ENCODE measurements at regions not wholly inside any gene's neighbourhood (a gene's known extent, or its start where the extent isn't known, plus 50 kb on each side); places are given as distances from the start of the nearest gene placed in this dataset.

- intact Hi-C loops (cut with micrococcal nuclease) = no loop called here
- DNase-seq (ENCODE audit: low read depth, low spot score) (no peak), ATAC-seq (no peak)
- Histone ChIP-seq H3K9ac (ENCODE audit: low read length) (no peak overlapping the region), H2AFZ (ENCODE audit: low read depth, low read length, poor library complexity, severe bottlenecking) (no peak overlapping the region), H3K4me3 (replicated peaks in 1 of 2; ENCODE audit: low read depth in 1 of 2, low read length in 2 of 2) (no peak overlapping the region), H4K20me1 (ENCODE audit: insufficient read depth) (no peaks in the 10 kb centered on the region), H3K36me3 (ENCODE audit: control insufficient read depth in 1 of 2, insufficient read depth in 2 of 2, low read length in 2 of 2) (no peaks in the 10 kb centered on the region), H3K27ac (ENCODE audit: low read depth, low read length) (no peak overlapping the region), H3K79me2 (ENCODE audit: insufficient read depth, low read length) (no peaks in the 10 kb centered on the region), H3K27me3 (ENCODE audit: insufficient read depth, low read length) (no peaks in the 10 kb centered on the region), H3K9me2 (ENCODE audit: insufficient read depth) (no peaks in the 10 kb centered on the region), H3K4me2 (ENCODE audit: low read length) (no peak overlapping the region), H3K9me3 (ENCODE audit: control insufficient read depth in 1 of 2, insufficient read depth in 1 of 2, low read depth in 1 of 2, low read length in 2 of 2) (no peaks in the 10 kb centered on the region), H3K4me1 (ENCODE audit: control insufficient read depth in 1 of 2, insufficient read depth in 2 of 2, low read length in 2 of 2) (no peaks in the 10 kb centered on the region)
- no peak for TF ChIP-seq SIN3A (IDR thresholded peaks at IDR 0.05; ENCODE audit: low read depth)
- no peak for TF ChIP-seq RAD21 (IDR thresholded peaks at IDR 0.05; ENCODE audit: low read depth)
- no peak for TF ChIP-seq EZH2phosphoT487 (IDR thresholded peaks at IDR 0.05; ENCODE audit: borderline replicate concordance)
- TF ChIP-seq FOSL1 (IDR thresholded peaks at IDR 0.05; ENCODE audit: low read depth) = no peak
- no peak for TF ChIP-seq YY1 (IDR thresholded peaks at IDR 0.05; ENCODE audit: extremely low read depth, insufficient replicate concordance, low read depth, low read length)
- no peak for TF ChIP-seq SRF (IDR thresholded peaks at IDR 0.05; ENCODE audit: low read depth)
- TF ChIP-seq CBX3 (IDR thresholded peaks at IDR 0.05; ENCODE audit: low read depth) = no peak
- TF ChIP-seq REST (IDR thresholded peaks at IDR 0.05; ENCODE audit: low read depth) = no peak
- BruUV-seq (replicated peaks) = no TSS peak
- ChIA-PET RAD21 (ENCODE audit: low non-redundant PET in 1 of 2, low total read pairs in 2 of 2, uncharacterized antibody in 2 of 2, unreplicated experiment in 2 of 2) (no interaction called here), POLR2A (no interaction called here), CTCF (no interaction called here)
Measured at GRCh38 chr2:166572937-166573336, 78.9 kb upstream of the SCN7A start.

- Histone ChIP-seq H3K36me3 (ENCODE audit: control insufficient read depth in 1 of 2, insufficient read depth in 2 of 2, low read length in 2 of 2) (no peaks in the 10 kb centered on the region), H3K4me1 (ENCODE audit: control insufficient read depth in 1 of 2, insufficient read depth in 2 of 2, low read length in 2 of 2) (no peaks in the 10 kb centered on the region), H3K4me2 (ENCODE audit: low read length) (no peak overlapping the region), H2AFZ (ENCODE audit: low read depth, low read length, poor library complexity, severe bottlenecking) (no peak overlapping the region), H3K27ac (ENCODE audit: low read depth, low read length) (no peak overlapping the region), H3K79me2 (ENCODE audit: insufficient read depth, low read length) (no peaks in the 10 kb centered on the region), H3K9ac (ENCODE audit: low read length) (no peak overlapping the region), H3K4me3 (replicated peaks in 1 of 2; ENCODE audit: low read depth in 1 of 2, low read length in 2 of 2) (no peak overlapping the region), H3K27me3 (ENCODE audit: insufficient read depth, low read length) (no peaks in the 10 kb centered on the region), H4K20me1 (ENCODE audit: insufficient read depth) (no peaks in the 10 kb centered on the region), H3K9me3 (ENCODE audit: control insufficient read depth in 1 of 2, insufficient read depth in 1 of 2, low read depth in 1 of 2, low read length in 2 of 2) (no peaks in the 10 kb centered on the region; a peak in 1 of 4 replicates), H3K9me2 (ENCODE audit: insufficient read depth) (no peaks in the 10 kb centered on the region)
- ATAC-seq = no peak
- intact Hi-C loops (cut with micrococcal nuclease) = no loop called here
- ChIA-PET POLR2A (no interaction called here), RAD21 (ENCODE audit: low non-redundant PET in 1 of 2, low total read pairs in 2 of 2, uncharacterized antibody in 2 of 2, unreplicated experiment in 2 of 2) (no interaction called here), CTCF (no interaction called here)
- BruUV-seq (replicated peaks) = no TSS peak
- DNase-seq (ENCODE audit: low read depth, low spot score) = no peak
- no peak for TF ChIP-seq FOSL1 (IDR thresholded peaks at IDR 0.05; ENCODE audit: low read depth)
- no peak for TF ChIP-seq SRF (IDR thresholded peaks at IDR 0.05; ENCODE audit: low read depth)
- no peak for TF ChIP-seq ATF3 (IDR thresholded peaks at IDR 0.05)
- no peak for TF ChIP-seq RAD21 (IDR thresholded peaks at IDR 0.05; ENCODE audit: low read depth)
- no peak for TF ChIP-seq CTCF (IDR thresholded peaks at IDR 0.05 in 2 of 3, conservative IDR thresholded peaks at IDR 0.05 in 1 of 3; ENCODE audit: borderline replicate concordance in 1 of 3, insufficient read depth in 1 of 3, low read depth in 2 of 3, low read length in 2 of 3)
- no peak for TF ChIP-seq JUND (IDR thresholded peaks at IDR 0.05)
- no peak for TF ChIP-seq ZNF274 (IDR thresholded peaks at IDR 0.05; ENCODE audit: low read depth, low read length)
- TF ChIP-seq MAX (IDR thresholded peaks at IDR 0.05) = no peak
- TF ChIP-seq EZH2phosphoT487 (IDR thresholded peaks at IDR 0.05; ENCODE audit: borderline replicate concordance) = no peak
- TF ChIP-seq CEBPB (IDR thresholded peaks at IDR 0.05; ENCODE audit: low read depth) = no peak
- TF ChIP-seq EGR1 (IDR thresholded peaks at IDR 0.05; ENCODE audit: low read depth) = no peak
- no peak for TF ChIP-seq ELF1 (IDR thresholded peaks at IDR 0.05; ENCODE audit: borderline replicate concordance, low read depth)
- TF ChIP-seq POLR2AphosphoS5 (IDR thresholded peaks at IDR 0.05; ENCODE audit: low read depth, low read length) = no peak
Measured at GRCh38 chr2:166568409-166568808, 74.4 kb upstream of the SCN7A start.
